DND-41 (cell line): ENCODE measurements at regions not wholly inside any gene's neighbourhood (a gene's known extent, or its start where the extent isn't known, plus 50 kb on each side); places are given as distances from the start of the nearest gene placed in this dataset.

ENCODE experiments used
- ATAC-seq: fragments of 200-7000 bp; cut with Tn5 transposase; 3 replicates; pipeline ENCODE4 v1.9.1; 2021; ENCODE audit warnings: low read depth; ENCODE audit not compliant: insufficient read depth
- DNase-seq: peaks from one replicate; pipeline ENCODE4 v3.0.0-alpha.2; 2020
- H2AFZ ChIP-seq: 2 replicates; pipeline ENCODE4 v1.6.0; 2012; ENCODE audit warnings: low read depth, low read length
- H3K27ac ChIP-seq: 2 replicates; pipeline ENCODE4 v1.5.1; 2012; ENCODE audit warnings: low read length, inconsistent platforms
- H3K27me3 ChIP-seq: fragments of 200-600 bp; sonication (generic); 2 replicates; pipeline ENCODE4 v1.6.0; 2012; ENCODE audit warnings: low read length, mild to moderate bottlenecking, inconsistent platforms; ENCODE audit not compliant: insufficient read depth, poor library complexity
- H3K36me3 ChIP-seq: 2 replicates; pipeline ENCODE4 v1.5.1; 2012; ENCODE audit warnings: low read length, inconsistent platforms; ENCODE audit not compliant: insufficient read depth
- H3K4me1 ChIP-seq: 2 replicates; pipeline ENCODE4 v1.5.1; 2012; ENCODE audit warnings: mild to moderate bottlenecking, low read length; ENCODE audit not compliant: insufficient read depth
- H3K4me2 ChIP-seq: 2 replicates; pipeline ENCODE4 v1.6.0; 2012; ENCODE audit warnings: mild to moderate bottlenecking, moderate library complexity, low read length, inconsistent platforms; ENCODE audit not compliant: insufficient read depth
- H3K4me3 ChIP-seq, 2 experiments: fragments of 200-600 bp in 1 of 2; shearing (Covaris generic) in 1 of 2; 2 replicates each; pipeline ENCODE4 v1.5.1; 2012 to 2016; ENCODE audit warnings: inconsistent platforms in 2 of 2, low read length in 2 of 2, mild to moderate bottlenecking in 2 of 2, low read depth in 1 of 2, moderate library complexity in 1 of 2
- H3K79me2 ChIP-seq: 2 replicates; pipeline ENCODE4 v1.6.0; 2012; ENCODE audit warnings: low read length, inconsistent platforms; ENCODE audit not compliant: insufficient read depth
- H3K9ac ChIP-seq: 2 replicates; pipeline ENCODE4 v1.6.0; 2012; ENCODE audit warnings: low read depth, mild to moderate bottlenecking, inconsistent platforms, low read length, moderate library complexity
- H3K9me3 ChIP-seq: 2 replicates; pipeline ENCODE4 v1.5.1; 2012; ENCODE audit warnings: low read length, moderate library complexity, mild to moderate bottlenecking, inconsistent platforms; ENCODE audit not compliant: insufficient read depth, severe bottlenecking
- H4K20me1 ChIP-seq: 2 replicates; pipeline ENCODE4 v1.6.0; 2012; ENCODE audit warnings: low read length; ENCODE audit not compliant: insufficient read depth
- EZH2 ChIP-seq: IDR thresholded peaks from 3 replicates; pipeline ENCODE4 v1.6.1; 2012; ENCODE audit warnings: borderline replicate concordance, low read depth, mild to moderate bottlenecking, moderate library complexity, low read length, inconsistent platforms; ENCODE audit not compliant: severe bottlenecking
- TF ChIP-seq, protein P1 (sequence below): IDR thresholded peaks from 2 replicates; pipeline ENCODE4 v1.5.1; 2012; ENCODE audit warnings: borderline replicate concordance, low read length, moderate library complexity, mild to moderate bottlenecking; ENCODE audit not compliant: poor library complexity, severe bottlenecking; ENCODE audit errors: extremely low read depth

- Histone ChIP-seq H3K36me3 (no peaks in the 10 kb centered on the region), H3K9me3 (no peaks in the 10 kb centered on the region), H2AFZ (no peak overlapping the region), H3K9ac (no peak overlapping the region), H3K27ac (no peak overlapping the region), H3K79me2 (no peaks in the 10 kb centered on the region), H4K20me1 (no peaks in the 10 kb centered on the region), H3K4me2 (no peak overlapping the region), H3K4me3 (no peak overlapping the region), H3K27me3 (no peaks in the 10 kb centered on the region), H3K4me1 (no peaks in the 10 kb centered on the region)
- no peak for ATAC-seq
- TF ChIP-seq, protein P1, sequence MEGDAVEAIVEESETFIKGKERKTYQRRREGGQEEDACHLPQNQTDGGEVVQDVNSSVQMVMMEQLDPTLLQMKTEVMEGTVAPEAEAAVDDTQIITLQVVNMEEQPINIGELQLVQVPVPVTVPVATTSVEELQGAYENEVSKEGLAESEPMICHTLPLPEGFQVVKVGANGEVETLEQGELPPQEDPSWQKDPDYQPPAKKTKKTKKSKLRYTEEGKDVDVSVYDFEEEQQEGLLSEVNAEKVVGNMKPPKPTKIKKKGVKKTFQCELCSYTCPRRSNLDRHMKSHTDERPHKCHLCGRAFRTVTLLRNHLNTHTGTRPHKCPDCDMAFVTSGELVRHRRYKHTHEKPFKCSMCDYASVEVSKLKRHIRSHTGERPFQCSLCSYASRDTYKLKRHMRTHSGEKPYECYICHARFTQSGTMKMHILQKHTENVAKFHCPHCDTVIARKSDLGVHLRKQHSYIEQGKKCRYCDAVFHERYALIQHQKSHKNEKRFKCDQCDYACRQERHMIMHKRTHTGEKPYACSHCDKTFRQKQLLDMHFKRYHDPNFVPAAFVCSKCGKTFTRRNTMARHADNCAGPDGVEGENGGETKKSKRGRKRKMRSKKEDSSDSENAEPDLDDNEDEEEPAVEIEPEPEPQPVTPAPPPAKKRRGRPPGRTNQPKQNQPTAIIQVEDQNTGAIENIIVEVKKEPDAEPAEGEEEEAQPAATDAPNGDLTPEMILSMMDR, result no peak
- TF ChIP-seq EZH2, result no peak
- DNase-seq, result no peak
These were observed 237.8 kb upstream of the ADGRL3 start for GRCh38 chr4:60962286-60962685.

DNA sequence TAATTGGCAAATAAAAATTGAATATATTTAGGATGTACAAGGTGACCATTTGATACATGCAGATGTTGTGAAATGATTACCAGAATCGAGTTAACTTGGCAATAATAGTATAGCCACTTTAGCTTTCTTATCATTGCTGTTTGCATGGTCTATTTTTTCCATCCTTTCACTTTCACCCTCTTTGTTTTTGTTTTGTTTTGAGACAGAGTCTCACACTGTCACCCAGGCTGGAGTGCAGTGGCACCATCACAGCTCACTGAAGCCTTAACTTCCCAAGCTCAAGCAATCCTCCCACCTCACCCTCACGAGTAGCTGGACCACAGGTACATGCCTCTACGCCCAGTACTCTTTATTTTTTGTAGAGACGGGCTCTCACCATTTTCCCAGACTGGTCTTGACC is 218.6 kb upstream of the ADGRL3 start:
- Histone ChIP-seq H3K27me3 (no peaks in the 10 kb centered on the region), H3K27ac (no peak overlapping the region), H3K36me3 (no peaks in the 10 kb centered on the region), H4K20me1 (no peaks in the 10 kb centered on the region), H3K4me1 (no peaks in the 10 kb centered on the region), H2AFZ (no peak overlapping the region), H3K9me3 (no peaks in the 10 kb centered on the region), H3K4me3 (no peak overlapping the region), H3K4me2 (no peak overlapping the region), H3K9ac (no peak overlapping the region), H3K79me2 (no peaks in the 10 kb centered on the region)
- TF ChIP-seq EZH2, result no peak
- TF ChIP-seq, protein P1, result no peak
- no peak for ATAC-seq
- no peak for DNase-seq

GRCh38 chr4:60989141-60989540 is 211.0 kb upstream of the ADGRL3 start:
- no peak for ATAC-seq
- no peak overlapping the region for H3K4me2 ChIP-seq
- H3K79me2 ChIP-seq, result no peaks in the 10 kb centered on the region
- no peak overlapping the region for H2AFZ ChIP-seq
- H3K9ac ChIP-seq, result no peak overlapping the region
- no peaks in the 10 kb centered on the region for H3K9me3 ChIP-seq
- H3K4me3 ChIP-seq, result no peak overlapping the region
- TF ChIP-seq, protein P1, result no peak
- no peak for TF ChIP-seq EZH2
- H3K4me1 ChIP-seq, result no peaks in the 10 kb centered on the region
- H3K27ac ChIP-seq, result no peak overlapping the region
- H4K20me1 ChIP-seq, result no peaks in the 10 kb centered on the region
- no peak for DNase-seq
- no peaks in the 10 kb centered on the region for H3K27me3 ChIP-seq
- H3K36me3 ChIP-seq, result no peaks in the 10 kb centered on the region

DNA sequence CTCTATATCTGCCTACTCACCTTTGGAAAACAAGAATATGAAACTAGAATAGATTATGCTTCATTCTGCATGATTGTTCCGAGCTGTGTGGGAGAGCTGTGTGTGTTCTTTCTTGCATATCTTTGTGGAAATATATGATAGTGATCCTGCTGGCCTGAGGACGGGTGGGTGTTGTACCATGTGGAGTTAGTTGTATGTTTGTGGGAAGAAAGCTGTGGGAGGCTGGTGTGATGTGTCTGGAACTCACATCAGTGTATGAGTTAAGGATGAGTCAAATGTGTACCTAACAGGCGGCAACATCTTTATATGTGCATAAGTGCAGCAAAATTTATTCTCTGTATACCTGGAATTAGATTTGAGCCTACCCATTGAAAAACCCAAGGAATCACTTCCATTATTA is 208.1 kb upstream of the ADGRL3 start:
- no peaks in the 10 kb centered on the region for H3K27me3 ChIP-seq
- no peak overlapping the region for H2AFZ ChIP-seq
- H3K79me2 ChIP-seq, result no peaks in the 10 kb centered on the region
- no peak overlapping the region for H3K27ac ChIP-seq
- H3K36me3 ChIP-seq, result no peaks in the 10 kb centered on the region
- H3K4me2 ChIP-seq, result no peak overlapping the region
- no peaks in the 10 kb centered on the region for H3K4me1 ChIP-seq
- H4K20me1 ChIP-seq, result no peaks in the 10 kb centered on the region
- TF ChIP-seq EZH2, result no peak
- TF ChIP-seq, protein P1, result no peak
- no peak for ATAC-seq
- no peak overlapping the region for H3K9ac ChIP-seq
- no peak for DNase-seq
- H3K9me3 ChIP-seq, result no peaks in the 10 kb centered on the region
- no peak overlapping the region for H3K4me3 ChIP-seq
